GM23248 (cell line): ENCODE measurements at regions not wholly inside any gene's neighbourhood (a gene's known extent, or its start where the extent isn't known, plus 50 kb on each side); places are given as distances from the start of the nearest gene placed in this dataset.

Source experiments
- EZH2 ChIP-seq: fragments of 200-600 bp; sonication (generic); IDR thresholded peaks from 2 replicates; pipeline ENCODE4 v1.6.1; 2018; ENCODE audit warnings: antibody characterized with exemption, mild to moderate bottlenecking; ENCODE audit not compliant: insufficient read depth, poor library complexity, severe bottlenecking
- EZH2phosphoT487 ChIP-seq: fragments of 200-600 bp; sonication (generic); IDR thresholded peaks from 2 replicates; pipeline ENCODE4 v1.6.1; 2018; ENCODE audit warnings: antibody characterized with exemption, moderate library complexity, mild to moderate bottlenecking, low read depth; ENCODE audit not compliant: insufficient read depth

DNA sequence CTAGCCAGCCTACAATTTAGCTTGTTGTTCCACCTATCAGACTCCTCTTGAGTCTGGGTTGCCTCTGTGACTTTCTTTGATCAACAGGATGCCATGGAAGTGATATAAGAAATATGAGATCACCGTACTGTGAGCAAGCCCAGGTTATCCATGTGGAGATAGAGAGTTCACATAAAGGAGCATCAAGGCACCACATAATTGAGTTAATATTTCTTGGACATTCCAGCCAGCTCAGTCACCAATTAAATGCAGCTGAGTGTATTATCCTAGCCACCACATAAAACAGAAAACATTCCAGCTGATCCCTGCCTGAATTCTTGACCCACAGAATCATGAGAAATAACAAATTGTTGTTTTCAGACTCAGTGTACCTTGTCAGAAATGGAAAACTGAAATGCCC lies 253.6 kb downstream of the PPP1R2C start:
- TF ChIP-seq EZH2 (no peak), EZH2phosphoT487 (0 out of 2 replicates have a peak, but pooled peaks have one; percentile 30)
